Activated CD4-positive, alpha-beta memory T cell treated with anti-CD3 and anti-CD28 coated beads, Interleukin-2, amount 10 ng/mL, durations not matched to agents 7 days and 5 days (primary cell): ENCODE measurements at regions not wholly inside any gene's neighbourhood (a gene's known extent, or its start where the extent isn't known, plus 50 kb on each side); places are given as distances from the start of the nearest gene placed in this dataset.
"Not testable (repeated sequence)": the region's sequence is repeated elsewhere in the genome, so short reads cannot be mapped to it uniquely, and the experiment has no call there.

Experiments used
- CTCF ChIA-PET: fragments of 350-600 bp; sonication (Branson Sonifier 250); formaldehyde crosslinking; loops from one replicate; lab custom pipeline; 2021; ENCODE audit warnings: antibody characterized with exemption, inconsistent platforms; lab: Charles Lee
- POLR2A ChIA-PET: fragments of 350-600 bp; sonication (Branson Sonifier 250); formaldehyde crosslinking; loops from one replicate; lab custom pipeline; 2021; ENCODE audit warnings: antibody characterized with exemption; lab: Charles Lee
- DNase-seq: peaks from one replicate; pipeline ENCODE4 v3.0.0-alpha.2; 2020
- H3K27ac Mint-ChIP-seq: one replicate; pipeline ENCODE4 v1.8.0; 2021; ENCODE audit warnings: mild to moderate bottlenecking, mixed read lengths
- H3K27me3 Mint-ChIP-seq: one replicate; pipeline ENCODE4 v1.8.0; 2021; ENCODE audit warnings: mixed read lengths
- H3K36me3 Mint-ChIP-seq: one replicate; pipeline ENCODE4 v1.8.0; 2021; ENCODE audit warnings: low read depth, mixed read lengths
- H3K4me1 Mint-ChIP-seq: one replicate; pipeline ENCODE4 v1.8.0; 2021; ENCODE audit warnings: mixed read lengths
- H3K4me3 Mint-ChIP-seq: one replicate; pipeline ENCODE4 v1.8.0; 2021; ENCODE audit warnings: mild to moderate bottlenecking, mixed read lengths
- H3K9me3 Mint-ChIP-seq: one replicate; pipeline ENCODE4 v1.8.0; 2021; ENCODE audit warnings: mixed read lengths

- H3K4me3 Mint-ChIP-seq, result no peak overlapping the region
- H3K27me3 Mint-ChIP-seq, result no peaks in the 10 kb centered on the region
- no peaks in the 10 kb centered on the region for H3K36me3 Mint-ChIP-seq
- ChIA-PET CTCF (no interaction called here), POLR2A (no interaction called here)
- no peaks in the 10 kb centered on the region for H3K4me1 Mint-ChIP-seq
- DNase-seq, result no peak
- H3K27ac Mint-ChIP-seq, result no peak overlapping the region
- H3K9me3 Mint-ChIP-seq, result peaks cover 6% of the 10 kb centered on the region
Measured at GRCh38 chr3:158026236-158026635, 80.0 kb downstream of the SHOX2 start.

- H3K27ac Mint-ChIP-seq, H3K4me1 Mint-ChIP-seq, H3K4me3 Mint-ChIP-seq, H3K27me3 Mint-ChIP-seq, H3K36me3 Mint-ChIP-seq, CTCF ChIA-PET, DNase-seq, POLR2A ChIA-PET, H3K9me3 Mint-ChIP-seq: not testable (repeated sequence)
Measured at GRCh38 chr3:158019897-158020296, 86.3 kb downstream of the SHOX2 start.

- Mint-ChIP-seq H3K36me3 (no peaks in the 10 kb centered on the region), H3K9me3 (no peaks in the 10 kb centered on the region), H3K4me1 (no peaks in the 10 kb centered on the region), H3K27ac (no peak overlapping the region), H3K4me3 (no peak overlapping the region), H3K27me3 (no peaks in the 10 kb centered on the region)
- DNase-seq, result no peak
- ChIA-PET CTCF (no interaction called here), POLR2A (no interaction called here)
Measured at GRCh38 chr3:158018462-158018861, 87.8 kb downstream of the SHOX2 start.

GRCh38 chr3:158012901-158013300 lies 93.3 kb downstream of the SHOX2 start:
- no peaks in the 10 kb centered on the region for H3K9me3 Mint-ChIP-seq
- no peaks in the 10 kb centered on the region for H3K4me1 Mint-ChIP-seq
- CTCF ChIA-PET, result no interaction called here
- DNase-seq, result no peak
- POLR2A ChIA-PET, result no interaction called here
- no peaks in the 10 kb centered on the region for H3K36me3 Mint-ChIP-seq
- H3K27me3 Mint-ChIP-seq, result no peaks in the 10 kb centered on the region
- H3K4me3 Mint-ChIP-seq, result no peak overlapping the region
- no peak overlapping the region for H3K27ac Mint-ChIP-seq

GRCh38 chr3:158005391-158006100 lies 100.7 kb downstream of the SHOX2 start:
- no peak overlapping the region for H3K27ac Mint-ChIP-seq
- CTCF ChIA-PET, result no interaction called here
- H3K36me3 Mint-ChIP-seq, result no peaks in the 10 kb centered on the region
- no peaks in the 10 kb centered on the region for H3K4me1 Mint-ChIP-seq
- DNase-seq, result no peak
- H3K4me3 Mint-ChIP-seq, result no peak overlapping the region
- H3K9me3 Mint-ChIP-seq, result peaks cover 3% of the 10 kb centered on the region
- POLR2A ChIA-PET, result no interaction called here
- H3K27me3 Mint-ChIP-seq, result no peaks in the 10 kb centered on the region

- CTCF ChIA-PET, result no interaction called here
- POLR2A ChIA-PET, result no interaction called here
- Mint-ChIP-seq H3K9me3 (peaks cover 7% of the 10 kb centered on the region), H3K36me3 (no peaks in the 10 kb centered on the region), H3K4me3 (no peak overlapping the region), H3K27me3 (no peaks in the 10 kb centered on the region), H3K4me1 (no peaks in the 10 kb centered on the region), H3K27ac (no peak overlapping the region)
- DNase-seq, result no peak
Measured at GRCh38 chr3:157999246-157999645, 107.0 kb downstream of the SHOX2 start.

- Mint-ChIP-seq H3K9me3 (no peaks in the 10 kb centered on the region), H3K36me3 (no peaks in the 10 kb centered on the region), H3K27ac (no peak overlapping the region), H3K27me3 (no peaks in the 10 kb centered on the region), H3K4me1 (no peaks in the 10 kb centered on the region), H3K4me3 (no peak overlapping the region)
- ChIA-PET POLR2A (no interaction called here), CTCF (no interaction called here)
- DNase-seq, result no peak
Measured at GRCh38 chr3:157982359-157982758, 123.9 kb downstream of the SHOX2 start.

GRCh38 chr3:157981819-157982218 lies 124.4 kb downstream of the SHOX2 start:
- no peak for DNase-seq
- POLR2A ChIA-PET, result no interaction called here
- no peaks in the 10 kb centered on the region for H3K9me3 Mint-ChIP-seq
- no peak overlapping the region for H3K27ac Mint-ChIP-seq
- no peaks in the 10 kb centered on the region for H3K36me3 Mint-ChIP-seq
- CTCF ChIA-PET, result no interaction called here
- H3K4me1 Mint-ChIP-seq, result no peaks in the 10 kb centered on the region
- no peak overlapping the region for H3K4me3 Mint-ChIP-seq
- H3K27me3 Mint-ChIP-seq, result no peaks in the 10 kb centered on the region

- ChIA-PET CTCF (no interaction called here), POLR2A (no interaction called here)
- Mint-ChIP-seq H3K27me3 (no peaks in the 10 kb centered on the region), H3K4me1 (no peaks in the 10 kb centered on the region), H3K27ac (no peak overlapping the region), H3K9me3 (peaks cover 2% of the 10 kb centered on the region), H3K4me3 (no peak overlapping the region), H3K36me3 (no peaks in the 10 kb centered on the region)
- no peak for DNase-seq
Measured at GRCh38 chr3:157979022-157979421, 127.2 kb downstream of the SHOX2 start.

- Mint-ChIP-seq H3K36me3 (no peaks in the 10 kb centered on the region), H3K4me1 (no peaks in the 10 kb centered on the region), H3K27ac (no peak overlapping the region), H3K4me3 (no peak overlapping the region), H3K27me3 (no peaks in the 10 kb centered on the region), H3K9me3 (no peaks in the 10 kb centered on the region)
- ChIA-PET CTCF (no interaction called here), POLR2A (no interaction called here)
- no peak for DNase-seq
Measured at GRCh38 chr3:157961665-157962064, 144.6 kb downstream of the SHOX2 start.

GRCh38 chr3:157958457-157958856 lies 147.8 kb downstream of the SHOX2 start:
- Mint-ChIP-seq H3K27me3 (no peaks in the 10 kb centered on the region), H3K4me1 (no peaks in the 10 kb centered on the region), H3K9me3 (no peaks in the 10 kb centered on the region), H3K4me3 (no peak overlapping the region), H3K36me3 (no peaks in the 10 kb centered on the region), H3K27ac (no peak overlapping the region)
- ChIA-PET CTCF (no interaction called here), POLR2A (no interaction called here)
- no peak for DNase-seq

- CTCF ChIA-PET, result no interaction called here
- no peak overlapping the region for H3K27ac Mint-ChIP-seq
Measured at GRCh38 chr3:157956850-157957249, 149.4 kb downstream of the SHOX2 start.

GRCh38 chr3:157956176-157956575 lies 150.0 kb downstream of the SHOX2 start:
- Mint-ChIP-seq H3K9me3 (peaks cover 2% of the 10 kb centered on the region), H3K4me1 (no peaks in the 10 kb centered on the region)

More at GRCh38 chr3:157956850-157957249, 149.4 kb downstream of the SHOX2 start:
- Mint-ChIP-seq H3K36me3 (no peaks in the 10 kb centered on the region), H3K27me3 (no peaks in the 10 kb centered on the region), H3K4me3 (no peak overlapping the region), H3K4me1 (no peaks in the 10 kb centered on the region), H3K9me3 (peaks cover 2% of the 10 kb centered on the region)
- no peak for DNase-seq
- POLR2A ChIA-PET, result no interaction called here

GRCh38 chr3:157953565-157953964 lies 152.7 kb downstream of the SHOX2 start:
- no peak overlapping the region for H3K4me3 Mint-ChIP-seq
- DNase-seq, result no peak
- H3K36me3 Mint-ChIP-seq, result no peaks in the 10 kb centered on the region
- peaks cover 3% of the 10 kb centered on the region for H3K9me3 Mint-ChIP-seq
- no peaks in the 10 kb centered on the region for H3K4me1 Mint-ChIP-seq
- no peaks in the 10 kb centered on the region for H3K27me3 Mint-ChIP-seq
- H3K27ac Mint-ChIP-seq, result no peak overlapping the region
- POLR2A ChIA-PET, result no interaction called here
- CTCF ChIA-PET, result no interaction called here

More at GRCh38 chr3:157956176-157956575, 150.0 kb downstream of the SHOX2 start:
- Mint-ChIP-seq H3K27me3 (no peaks in the 10 kb centered on the region), H3K4me3 (no peak overlapping the region), H3K27ac (no peak overlapping the region), H3K36me3 (no peaks in the 10 kb centered on the region)
- ChIA-PET CTCF (no interaction called here), POLR2A (no interaction called here)
- no peak for DNase-seq
